Subcutaneous abdominal adipose tissue (tissue), 5 donors: ENCODE measurements at regions not wholly inside any gene's neighbourhood (a gene's known extent, or its start where the extent isn't known, plus 50 kb on each side); places are given as distances from the start of the nearest gene placed in this dataset.

ENCODE experiments used
- H3K27ac ChIP-seq: one replicate; pipeline ENCODE4 v1.7.0; 2013; ENCODE audit warnings: low read depth, mild to moderate bottlenecking, inconsistent platforms, low read length, moderate library complexity
- H3K27me3 ChIP-seq, 5 donors: one replicate each; pipeline ENCODE4 v1.7.0; 2013; ENCODE audit warnings: low read length in 5 of 5, inconsistent platforms in 1 of 5; ENCODE audit not compliant: control insufficient read depth in 5 of 5, insufficient read depth in 4 of 5
- H3K36me3 ChIP-seq, 5 donors: one replicate each; pipeline ENCODE4 v1.7.0; 2013; ENCODE audit warnings: low read length in 5 of 5; ENCODE audit not compliant: control insufficient read depth in 5 of 5, insufficient read depth in 5 of 5
- H3K4me1 ChIP-seq, 5 donors: one replicate each; pipeline ENCODE4 v1.7.0; 2013; ENCODE audit warnings: low read length in 5 of 5, mild to moderate bottlenecking in 3 of 5, moderate library complexity in 1 of 5; ENCODE audit not compliant: control insufficient read depth in 5 of 5, insufficient read depth in 5 of 5
- H3K4me3 ChIP-seq, 5 donors: one replicate each; pipeline ENCODE4 v1.7.0; 2013; ENCODE audit warnings: low read length in 5 of 5, low read depth in 1 of 5
- H3K9ac ChIP-seq, 5 donors: one replicate each; pipeline ENCODE4 v1.7.0; 2013; ENCODE audit warnings: low read length in 5 of 5, mild to moderate bottlenecking in 4 of 5, moderate library complexity in 3 of 5
- H3K9me3 ChIP-seq, 5 donors: one replicate each; pipeline ENCODE4 v1.7.0; 2013; ENCODE audit warnings: low read length in 5 of 5; ENCODE audit not compliant: control insufficient read depth in 5 of 5
- donor health status: healthy.
- donor health status: healthy.
- donor health status: healthy.
- donor health status: healthy.
- donor health status: healthy.

DNA sequence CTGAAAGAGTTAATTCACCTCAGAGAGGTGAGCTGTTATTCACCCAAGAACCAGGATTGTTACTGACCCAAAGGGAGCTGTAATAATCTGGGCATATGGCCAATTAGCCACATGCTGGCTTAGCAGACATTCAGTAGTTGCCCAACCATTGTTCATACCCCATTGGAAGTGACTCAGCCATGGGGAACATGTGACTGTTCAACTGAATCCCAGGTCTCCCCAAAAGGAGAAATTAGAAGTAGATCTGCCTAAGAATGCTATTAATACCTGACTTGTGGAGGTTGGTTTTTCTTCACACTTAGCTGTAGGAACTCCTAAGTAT lies 272.6 kb upstream of the UBE2E3 start:
- Histone ChIP-seq H3K4me3 (no peak overlapping the region), H3K9ac (no peak overlapping the region), H3K27ac (no peak overlapping the region), H3K27me3 (no peaks in the 10 kb centered on the region), H3K4me1 (no peaks in the 10 kb centered on the region), H3K36me3 (no peaks in the 10 kb centered on the region), H3K9me3 (no peaks in the 10 kb centered on the region)

DNA sequence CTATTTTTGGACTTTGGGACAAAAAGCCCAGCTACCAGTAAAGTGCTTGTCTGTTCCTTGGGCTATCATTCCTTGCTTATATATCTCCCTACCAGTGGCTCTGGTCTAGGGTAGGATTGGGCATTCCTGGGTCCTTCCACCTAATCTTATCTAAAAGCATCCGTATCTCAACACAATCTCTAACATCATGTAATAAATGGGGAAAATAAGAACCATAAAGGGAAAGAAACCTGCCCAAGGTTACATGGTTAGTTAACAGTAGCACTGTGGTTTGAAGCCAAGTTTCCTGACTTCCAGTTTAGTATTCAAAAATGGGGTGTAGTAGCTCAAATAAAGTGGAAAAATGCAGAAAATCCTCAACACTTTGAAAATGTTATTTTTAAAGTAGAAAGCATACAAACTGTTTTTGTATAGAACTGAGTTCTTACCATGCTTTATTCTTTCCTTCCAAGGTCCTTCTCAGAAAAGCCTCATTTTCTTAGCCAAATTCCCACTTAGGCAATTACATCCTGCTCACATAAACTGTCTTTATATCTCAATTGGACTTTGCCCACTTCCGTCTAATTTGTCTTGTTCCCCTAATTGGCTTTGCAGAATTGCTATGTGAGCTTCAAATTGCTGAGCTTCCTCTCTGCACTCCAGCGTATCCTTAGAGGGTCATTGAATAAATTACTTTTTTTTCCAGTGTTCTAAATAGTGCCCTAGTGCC lies 273.1 kb upstream of the UBE2E3 start:
- Histone ChIP-seq H3K9me3 (peaks cover 0 to 3% (median 0%) of the 10 kb centered on the region in 5 donors), H3K27me3 (no peaks in the 10 kb centered on the region), H3K27ac (no peak overlapping the region), H3K36me3 (no peaks in the 10 kb centered on the region), H3K4me3 (no peak overlapping the region), H3K9ac (no peak overlapping the region), H3K4me1 (no peaks in the 10 kb centered on the region)

DNA sequence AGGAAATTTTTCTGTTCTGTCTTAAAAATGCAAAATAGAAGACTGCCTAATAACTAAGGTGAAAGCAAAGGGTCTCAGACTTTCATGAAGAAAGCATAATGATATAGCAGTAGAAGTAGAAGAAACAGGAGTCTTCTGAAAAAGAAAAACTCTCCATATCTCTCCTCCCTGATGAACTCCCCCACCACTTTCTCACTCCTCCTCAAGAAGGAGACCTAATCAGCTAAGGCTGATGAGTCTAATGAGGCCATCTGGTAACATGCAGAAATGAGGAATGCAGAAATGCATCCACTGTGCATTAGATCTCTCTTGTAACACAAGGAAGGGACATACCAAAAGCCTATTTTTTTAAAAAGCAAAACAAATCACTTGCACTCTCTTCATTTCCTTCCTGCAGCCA lies 273.7 kb upstream of the UBE2E3 start:
- Histone ChIP-seq H3K4me3 (no peak overlapping the region), H3K36me3 (no peaks in the 10 kb centered on the region), H3K9ac (no peak overlapping the region), H3K27me3 (no peaks in the 10 kb centered on the region), H3K4me1 (no peaks in the 10 kb centered on the region), H3K9me3 (peaks cover 0 to 3% (median 0%) of the 10 kb centered on the region in 5 donors), H3K27ac (no peak overlapping the region)

DNA sequence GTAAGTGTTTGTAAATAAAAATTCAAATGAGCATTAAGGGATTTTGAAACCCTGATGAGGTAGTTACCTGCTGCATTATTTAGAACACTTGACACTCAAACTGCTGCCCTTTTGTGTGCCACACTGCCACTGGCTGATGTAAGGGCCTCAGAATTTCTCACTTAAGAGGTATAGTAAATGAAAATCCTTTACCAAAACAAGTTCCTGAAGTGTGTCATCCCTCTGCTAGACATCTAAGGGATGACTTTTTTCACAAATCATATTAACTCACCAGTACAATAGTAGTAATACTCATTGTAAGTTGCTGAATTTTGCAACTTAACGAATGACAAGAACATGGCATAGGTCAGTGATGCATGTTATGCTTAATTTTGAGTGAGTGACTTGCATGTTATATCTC lies 274.9 kb upstream of the UBE2E3 start:
- no peaks in the 10 kb centered on the region for H3K27me3 ChIP-seq
- H3K9me3 ChIP-seq: peaks cover 0 to 3% (median 0%) of the 10 kb centered on the region in 5 donors
- H3K4me3 ChIP-seq: no peak overlapping the region
- no peaks in the 10 kb centered on the region for H3K4me1 ChIP-seq
- no peak overlapping the region for H3K9ac ChIP-seq
- H3K36me3 ChIP-seq: no peaks in the 10 kb centered on the region
- H3K27ac ChIP-seq: no peak overlapping the region

DNA sequence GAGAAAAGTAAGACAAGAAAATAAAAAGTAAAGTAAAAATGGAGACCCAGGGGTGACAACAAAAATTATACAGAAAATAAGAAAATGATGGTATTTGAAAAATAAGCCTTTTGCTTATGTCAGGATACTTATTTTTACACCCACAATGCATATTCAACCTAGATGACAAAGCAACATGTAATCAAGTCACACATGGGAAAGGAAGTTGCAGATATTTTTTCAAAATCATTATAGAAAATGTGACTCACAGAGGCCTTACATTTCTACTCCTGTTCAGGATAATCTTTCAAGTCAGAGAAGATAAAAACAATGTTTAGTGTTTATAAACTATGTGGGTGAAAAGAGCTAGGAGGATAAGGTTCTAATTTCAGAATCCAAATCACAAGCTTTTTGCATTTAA lies 275.3 kb upstream of the UBE2E3 start:
- H3K27ac ChIP-seq: no peak overlapping the region
- no peak overlapping the region for H3K9ac ChIP-seq
- no peak overlapping the region for H3K4me3 ChIP-seq
- no peaks in the 10 kb centered on the region for H3K36me3 ChIP-seq
- no peaks in the 10 kb centered on the region for H3K4me1 ChIP-seq
- H3K27me3 ChIP-seq: no peaks in the 10 kb centered on the region
- peaks cover 0 to 3% (median 0%) of the 10 kb centered on the region in 5 donors for H3K9me3 ChIP-seq

DNA sequence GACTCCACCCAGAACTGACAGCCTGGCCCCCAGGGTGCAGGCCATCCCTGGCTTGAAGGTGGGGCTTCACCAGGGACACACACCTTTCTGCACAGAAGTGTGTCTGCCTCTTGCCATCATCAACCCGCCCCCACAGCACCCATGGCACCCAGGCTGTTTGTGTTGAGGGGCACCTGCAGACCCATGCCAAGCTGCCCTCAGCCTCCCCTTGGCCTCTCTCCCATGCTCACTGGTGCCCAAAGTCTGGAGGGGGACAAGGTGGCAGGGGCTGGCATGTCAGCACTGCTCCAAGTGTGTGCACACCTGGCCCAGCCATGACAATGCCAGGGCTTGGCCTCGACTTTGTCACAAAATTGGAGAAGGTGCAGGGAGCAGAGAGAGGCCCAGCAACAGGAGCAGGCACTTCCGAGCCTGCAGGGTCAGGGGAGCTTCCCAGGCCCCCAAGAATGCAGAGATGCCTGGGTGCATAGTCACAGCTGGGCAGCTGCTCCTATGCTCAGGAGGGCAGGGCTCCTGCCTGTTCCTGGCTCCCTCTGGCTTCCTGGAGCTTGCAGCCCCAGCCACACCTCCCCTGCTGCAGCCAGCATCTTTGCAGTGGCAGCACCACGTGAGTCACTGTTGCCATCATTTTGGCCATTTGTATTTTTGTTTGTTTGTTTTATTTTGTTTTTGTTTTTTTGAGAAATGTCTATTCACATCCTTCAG lies 280.6 kb upstream of the UBE2E3 start:
- peaks cover 0 to 3% (median 0%) of the 10 kb centered on the region in 5 donors for H3K9me3 ChIP-seq
- H3K4me3 ChIP-seq: no peak overlapping the region
- H3K27me3 ChIP-seq: no peaks in the 10 kb centered on the region
- H3K9ac ChIP-seq: no peak overlapping the region
- H3K4me1 ChIP-seq: peaks cover 0 to 7% (median 0%) of the 10 kb centered on the region in 5 donors
- no peak overlapping the region for H3K27ac ChIP-seq
- H3K36me3 ChIP-seq: no peaks in the 10 kb centered on the region

DNA sequence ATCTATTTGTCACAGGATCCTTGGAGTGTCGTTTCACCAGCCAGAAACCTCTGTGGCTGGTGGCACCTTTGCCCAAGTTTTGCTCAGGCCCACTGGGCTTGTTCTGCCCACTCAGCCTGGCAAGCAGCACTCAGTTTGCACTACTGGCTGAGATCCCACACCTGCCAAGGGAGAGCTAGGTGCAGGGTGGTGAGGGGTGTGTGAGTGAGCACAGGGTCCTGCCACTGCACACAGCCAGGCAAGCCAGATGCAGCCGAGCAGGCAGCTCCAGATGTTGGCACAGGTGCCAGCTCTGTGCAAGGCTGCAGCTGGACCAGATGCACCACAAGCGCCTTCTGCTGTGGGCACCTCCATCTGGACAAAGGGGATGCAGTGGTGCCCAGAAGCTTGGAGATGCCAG lies 281.7 kb upstream of the UBE2E3 start:
- no peak overlapping the region for H3K4me3 ChIP-seq
- no peaks in the 10 kb centered on the region for H3K36me3 ChIP-seq

DNA sequence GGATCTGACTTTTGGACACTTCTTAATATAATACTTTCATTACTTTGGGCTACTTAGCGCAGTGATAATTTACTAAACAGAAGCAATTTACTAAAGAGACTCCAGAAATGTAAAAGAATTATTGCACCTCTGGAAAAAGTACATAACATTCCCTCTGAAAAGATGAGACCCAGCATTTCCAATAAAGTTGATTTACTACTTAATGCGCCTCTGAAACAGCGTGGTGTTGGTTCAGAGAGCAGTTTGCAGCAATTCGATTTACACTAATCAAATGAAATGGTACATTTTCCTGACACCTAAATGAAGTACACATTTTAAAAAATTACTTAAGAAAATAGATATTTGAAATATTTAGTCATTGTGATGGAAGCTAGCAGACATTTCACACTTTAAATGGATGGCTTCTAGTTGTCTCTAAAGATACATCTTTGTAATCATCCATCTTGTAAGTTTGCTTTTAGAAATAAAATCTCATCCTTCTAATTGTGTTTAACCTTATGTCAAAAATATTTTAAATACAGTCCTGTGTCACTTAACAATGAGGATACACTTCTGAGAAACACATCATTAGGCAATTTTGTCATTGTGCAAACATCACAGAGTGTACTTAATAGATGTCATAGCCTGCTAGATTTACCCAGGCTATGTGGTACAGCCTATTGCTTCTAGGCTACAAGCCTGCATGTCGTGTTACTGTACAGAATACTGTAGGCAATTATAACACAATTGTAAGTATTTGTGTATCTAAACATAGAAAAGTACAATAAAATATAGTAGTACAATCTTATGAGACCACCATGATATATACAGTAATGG lies 284.6 kb upstream of the UBE2E3 start:
- Histone ChIP-seq H3K9me3 (no peaks in the 10 kb centered on the region), H3K27ac (no peak overlapping the region), H3K36me3 (no peaks in the 10 kb centered on the region), H3K4me1 (peaks cover 0 to 7% (median 0%) of the 10 kb centered on the region in 5 donors), H3K27me3 (no peaks in the 10 kb centered on the region), H3K4me3 (peak overlapping the region in 1 of 5 donors; percentile 47), H3K9ac (no peak overlapping the region)

More for the DNA sequence above, 281.7 kb upstream of the UBE2E3 start:
- Histone ChIP-seq H3K4me1 (peaks cover 0 to 7% (median 0%) of the 10 kb centered on the region in 5 donors), H3K9me3 (peaks cover 0 to 3% (median 0%) of the 10 kb centered on the region in 5 donors), H3K27ac (no peak overlapping the region), H3K27me3 (no peaks in the 10 kb centered on the region), H3K9ac (no peak overlapping the region)

DNA sequence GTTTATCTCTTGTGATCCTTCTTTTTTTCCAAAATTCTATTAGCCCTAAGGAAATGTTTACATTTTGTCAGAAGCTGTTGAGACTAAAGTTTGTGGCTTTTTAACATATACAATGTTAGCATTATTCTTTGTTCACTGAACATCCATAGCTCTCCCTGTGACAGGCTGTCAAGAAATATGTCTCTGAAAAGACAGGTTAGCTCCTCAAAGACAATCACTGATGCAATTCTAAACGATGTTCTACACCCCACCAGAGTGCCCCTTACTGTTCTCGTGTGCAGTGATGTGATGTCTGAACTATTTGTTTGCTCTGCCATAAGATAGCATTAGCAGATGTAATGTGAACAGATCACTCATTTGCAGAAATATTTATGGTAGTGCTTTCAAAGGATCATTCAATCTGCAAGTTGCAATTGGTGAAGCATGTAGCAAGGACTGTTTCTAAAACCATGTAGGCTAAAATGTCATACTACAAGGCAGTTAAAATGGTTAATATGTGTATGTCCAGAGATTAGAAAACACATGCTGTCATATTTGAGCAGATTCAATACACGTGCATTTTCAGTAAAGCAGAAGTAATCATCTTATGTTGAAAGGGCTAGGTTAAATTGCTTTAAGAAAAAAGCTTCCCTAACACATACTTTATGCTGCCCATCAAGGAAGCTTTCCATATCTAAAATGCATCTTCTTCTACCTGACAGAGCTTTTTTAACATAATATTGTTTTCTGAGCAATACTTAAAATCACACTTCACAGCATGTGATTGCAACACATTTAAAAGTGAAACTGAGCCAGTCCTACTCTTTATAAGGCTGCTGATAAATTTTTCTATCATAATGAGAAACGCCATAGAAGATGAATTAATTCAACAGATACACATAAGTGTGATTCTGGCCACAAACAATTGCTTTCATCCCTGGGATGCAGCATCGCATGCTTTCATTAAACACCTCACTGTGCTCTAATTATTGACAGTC lies 285.7 kb upstream of the UBE2E3 start:
- Histone ChIP-seq H3K4me3 (peak overlapping the region in 1 of 5 donors; percentile 47), H3K4me1 (peaks cover 0 to 7% (median 0%) of the 10 kb centered on the region in 5 donors), H3K27me3 (no peaks in the 10 kb centered on the region), H3K9ac (peak overlapping the region in 1 of 5 donors; percentile 43), H3K27ac (no peak overlapping the region), H3K9me3 (no peaks in the 10 kb centered on the region), H3K36me3 (no peaks in the 10 kb centered on the region)
